Suprapubic skin (tissue), 4 donors: ENCODE measurements at regions not wholly inside any gene's neighbourhood (a gene's known extent, or its start where the extent isn't known, plus 50 kb on each side); places are given as distances from the start of the nearest gene placed in this dataset.

Experiments
- CTCF ChIP-seq, 2 donors: fragments of 200-600 bp in 1 of 2; fragments of 450-650 bp in 1 of 2; sonication (generic) in 1 of 2; IDR thresholded peaks; one replicate each; pipeline ENCODE4 v1.5.1; 2016 to 2019; ENCODE audit warnings: antibody characterized with exemption in 2 of 2, mild to moderate bottlenecking in 1 of 2, moderate library complexity in 1 of 2
- EP300 ChIP-seq: sonication (generic); formaldehyde crosslinking; IDR thresholded peaks from one replicate; pipeline ENCODE4 v1.6.1; 2017; ENCODE audit warnings: antibody characterized with exemption
- POLR2A ChIP-seq, 2 donors: fragments of 450-650 bp; IDR thresholded peaks; one replicate each; pipeline ENCODE4 v1.6.1; 2017; ENCODE audit warnings: antibody characterized with exemption in 2 of 2, mild to moderate bottlenecking in 2 of 2, moderate library complexity in 2 of 2
- POLR2AphosphoS5 ChIP-seq, 3 donors: sonication (generic); formaldehyde crosslinking; IDR thresholded peaks; one replicate each; pipeline ENCODE4 v1.6.1; 2017; ENCODE audit warnings: antibody characterized with exemption in 3 of 3

DNA sequence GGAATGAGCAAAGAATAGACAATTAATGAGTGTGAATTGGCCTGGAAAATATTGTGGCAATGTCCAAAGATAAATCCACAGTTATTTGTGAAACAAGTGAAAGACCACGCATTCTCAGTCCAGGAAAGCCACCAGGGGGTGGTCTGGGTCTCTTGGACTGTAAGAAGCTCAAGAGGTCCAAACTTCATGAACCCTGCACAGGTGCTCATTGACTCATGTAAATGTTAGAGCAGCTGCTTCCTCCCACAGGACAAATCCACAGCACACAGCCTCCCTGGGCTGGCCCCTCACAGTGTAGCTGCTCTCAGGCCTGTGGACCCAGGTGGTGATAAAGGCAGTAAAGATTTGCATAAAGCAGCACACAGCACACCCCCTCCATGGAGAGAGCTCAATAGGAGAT, 114.0 kb downstream of the ZNF280B start:
- TF ChIP-seq POLR2AphosphoS5 (IDR thresholded peaks at IDR 0.05) (no peak), CTCF (IDR thresholded peaks at IDR 0.05) (no peak), EP300 (no peak), POLR2A (IDR thresholded peaks at IDR 0.05) (no peak)
